ENCODE measurements at regions not wholly inside any gene's neighbourhood (a gene's known extent, or its start where the extent isn't known, plus 50 kb on each side); places are given as distances from the start of the nearest gene placed in this dataset.

DNA sequence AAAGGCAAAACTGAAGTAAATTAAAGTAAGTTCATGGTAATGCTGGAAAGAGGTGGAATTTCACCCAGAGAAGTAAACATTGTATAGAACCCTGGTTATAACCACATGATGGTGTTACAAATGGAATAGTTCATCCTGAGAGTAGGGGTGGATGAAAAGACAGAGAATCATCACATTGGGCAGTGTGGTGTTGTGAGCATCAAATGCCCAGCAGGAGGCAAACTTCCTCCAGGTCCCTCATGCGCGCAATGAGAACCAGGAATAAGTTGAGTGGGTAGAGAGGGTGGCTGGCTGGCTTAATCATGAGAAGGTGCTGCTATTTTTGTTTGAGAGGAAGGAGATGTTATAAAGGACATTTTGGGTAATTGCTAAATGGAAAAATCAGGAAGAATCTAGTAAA lies 163.3 kb upstream of the HMHB1 start:
- H3K4me3 ChIP-seq: no peak overlapping the region
- H3K4me1 ChIP-seq: no peaks in the 10 kb centered on the region
- DNase-seq (ENCODE audit: low spot score in 2 of 2): no peak
- intact Hi-C loops (cut with DNase I): no loop called here
- H3K9me3 ChIP-seq: no peaks in the 10 kb centered on the region
- TF ChIP-seq, protein P1, sequence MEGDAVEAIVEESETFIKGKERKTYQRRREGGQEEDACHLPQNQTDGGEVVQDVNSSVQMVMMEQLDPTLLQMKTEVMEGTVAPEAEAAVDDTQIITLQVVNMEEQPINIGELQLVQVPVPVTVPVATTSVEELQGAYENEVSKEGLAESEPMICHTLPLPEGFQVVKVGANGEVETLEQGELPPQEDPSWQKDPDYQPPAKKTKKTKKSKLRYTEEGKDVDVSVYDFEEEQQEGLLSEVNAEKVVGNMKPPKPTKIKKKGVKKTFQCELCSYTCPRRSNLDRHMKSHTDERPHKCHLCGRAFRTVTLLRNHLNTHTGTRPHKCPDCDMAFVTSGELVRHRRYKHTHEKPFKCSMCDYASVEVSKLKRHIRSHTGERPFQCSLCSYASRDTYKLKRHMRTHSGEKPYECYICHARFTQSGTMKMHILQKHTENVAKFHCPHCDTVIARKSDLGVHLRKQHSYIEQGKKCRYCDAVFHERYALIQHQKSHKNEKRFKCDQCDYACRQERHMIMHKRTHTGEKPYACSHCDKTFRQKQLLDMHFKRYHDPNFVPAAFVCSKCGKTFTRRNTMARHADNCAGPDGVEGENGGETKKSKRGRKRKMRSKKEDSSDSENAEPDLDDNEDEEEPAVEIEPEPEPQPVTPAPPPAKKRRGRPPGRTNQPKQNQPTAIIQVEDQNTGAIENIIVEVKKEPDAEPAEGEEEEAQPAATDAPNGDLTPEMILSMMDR (IDR thresholded peaks at IDR 0.05): no peak
- no peaks in the 10 kb centered on the region for H3K36me3 ChIP-seq
- H3K27me3 ChIP-seq: no peaks in the 10 kb centered on the region
- no peak overlapping the region for H3K27ac ChIP-seq

DNA sequence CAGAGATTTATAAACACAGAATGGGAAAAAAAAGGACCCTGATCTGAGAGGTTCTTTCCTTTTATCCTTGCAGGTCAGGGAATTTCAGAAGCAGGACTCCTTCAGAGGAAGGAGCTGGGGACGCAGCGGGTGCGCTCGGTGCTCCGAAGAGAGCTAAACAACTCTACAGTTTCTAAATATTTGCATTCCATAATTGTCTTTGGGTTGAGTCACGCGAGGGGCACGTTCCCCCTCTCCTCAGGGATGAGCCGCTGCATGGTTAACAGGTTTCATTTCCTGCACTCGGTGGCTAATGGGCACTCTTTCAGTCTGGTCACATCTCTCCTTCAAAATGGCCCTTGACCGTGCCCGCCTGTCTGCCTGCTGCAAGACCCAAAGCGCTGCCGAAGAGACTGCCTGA lies 165.0 kb upstream of the HMHB1 start:
- TF ChIP-seq, protein P1 (IDR thresholded peaks at IDR 0.05): no peak
- H3K27ac ChIP-seq: no peak overlapping the region
- no peak overlapping the region for H3K4me3 ChIP-seq
- H3K9me3 ChIP-seq: no peaks in the 10 kb centered on the region
- H3K4me1 ChIP-seq: no peaks in the 10 kb centered on the region
- no peaks in the 10 kb centered on the region for H3K36me3 ChIP-seq
- intact Hi-C loops (cut with DNase I): no loop called here
- H3K27me3 ChIP-seq: no peaks in the 10 kb centered on the region
- DNase-seq (ENCODE audit: low spot score in 2 of 2): no peak

DNA sequence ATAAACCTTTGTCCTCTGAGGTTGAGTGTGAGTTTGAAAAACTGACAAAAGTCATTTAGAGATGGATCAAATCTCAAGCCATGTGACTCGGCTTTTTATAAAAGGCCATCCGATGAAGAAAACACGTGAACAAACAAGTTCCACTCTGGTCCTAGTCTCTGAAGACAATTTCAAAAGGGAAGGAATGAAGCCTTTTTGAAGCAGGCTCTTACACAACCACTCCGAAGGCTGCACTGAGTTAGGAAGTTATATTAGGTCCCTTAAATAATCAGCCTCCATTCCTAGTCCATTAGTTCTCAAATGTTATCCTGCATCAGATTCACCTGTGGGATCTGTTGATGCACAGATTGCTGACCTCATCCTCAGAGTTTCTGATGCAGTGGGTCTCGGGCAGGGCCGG lies 166.6 kb upstream of the HMHB1 start:
- no peaks in the 10 kb centered on the region for H3K4me1 ChIP-seq
- no peaks in the 10 kb centered on the region for H3K36me3 ChIP-seq
- no peak overlapping the region for H3K27ac ChIP-seq
- TF ChIP-seq, protein P1 (IDR thresholded peaks at IDR 0.05): no peak
- intact Hi-C loops (cut with DNase I): no loop called here
- no peaks in the 10 kb centered on the region for H3K27me3 ChIP-seq
- no peaks in the 10 kb centered on the region for H3K9me3 ChIP-seq
- no peak overlapping the region for H3K4me3 ChIP-seq
- DNase-seq (ENCODE audit: low spot score in 2 of 2): no peak

DNA sequence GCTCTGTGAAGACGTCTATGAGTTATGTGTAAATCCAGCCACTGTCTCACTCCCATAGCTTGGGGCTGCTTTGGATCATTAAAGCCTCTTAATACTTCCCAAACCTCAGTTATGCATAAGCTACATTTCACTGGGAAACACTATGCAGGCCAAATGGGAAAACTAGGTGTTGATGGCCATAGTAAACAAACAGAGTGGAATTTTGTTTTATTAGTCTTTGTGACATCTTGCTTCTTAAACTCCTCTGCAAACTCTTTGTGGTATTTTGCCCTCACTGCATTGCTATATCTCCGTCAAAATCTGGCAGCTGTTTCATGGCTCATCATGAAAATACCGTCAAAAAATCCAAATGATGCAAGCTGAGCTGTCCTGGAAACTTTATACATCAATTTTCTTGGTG lies 167.2 kb upstream of the HMHB1 start:
- intact Hi-C loops (cut with DNase I): no loop called here
- Histone ChIP-seq H3K4me1 (no peaks in the 10 kb centered on the region), H3K27me3 (no peaks in the 10 kb centered on the region), H3K27ac (no peak overlapping the region), H3K4me3 (no peak overlapping the region), H3K9me3 (no peaks in the 10 kb centered on the region), H3K36me3 (no peaks in the 10 kb centered on the region)
- no peak for DNase-seq (ENCODE audit: low spot score in 2 of 2)
- TF ChIP-seq, protein P1 (IDR thresholded peaks at IDR 0.05): no peak

DNA sequence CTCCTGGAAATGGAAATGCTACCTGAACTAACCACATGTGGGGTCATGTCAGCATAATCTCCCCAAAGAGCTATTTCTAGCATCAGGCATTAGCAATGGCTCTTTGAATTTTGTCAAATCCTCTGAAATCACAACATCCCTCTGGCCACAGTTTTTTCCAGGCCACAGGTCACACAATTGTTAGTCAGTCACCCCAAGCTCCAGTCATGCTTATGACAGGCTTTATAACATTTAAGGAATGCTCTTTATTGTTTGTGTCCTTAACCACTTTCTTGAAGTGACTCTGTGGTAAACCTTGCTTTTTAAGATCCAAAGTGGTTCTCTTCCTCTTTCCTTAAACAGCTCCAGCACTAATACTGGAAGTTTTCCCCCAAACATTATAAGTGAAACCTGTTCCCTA lies 169.2 kb upstream of the HMHB1 start:
- Histone ChIP-seq H3K4me3 (no peak overlapping the region), H3K4me1 (no peaks in the 10 kb centered on the region), H3K9me3 (no peaks in the 10 kb centered on the region), H3K36me3 (no peaks in the 10 kb centered on the region), H3K27me3 (no peaks in the 10 kb centered on the region), H3K27ac (no peak overlapping the region)
- intact Hi-C loops (cut with DNase I): no loop called here
- no peak for DNase-seq (ENCODE audit: low spot score in 2 of 2)
- TF ChIP-seq, protein P1 (IDR thresholded peaks at IDR 0.05): no peak

Measured in ascending aorta (tissue), 2 donors.